NOMO-1 treated with DMSO at 0.1 percent for 48 hours (cell line): ENCODE measurements at regions not wholly inside any gene's neighbourhood (a gene's known extent, or its start where the extent isn't known, plus 50 kb on each side); places are given as distances from the start of the nearest gene placed in this dataset.
"Not testable (repeated sequence)": the region's sequence is repeated elsewhere in the genome, so short reads cannot be mapped to it uniquely, and the experiment has no call there.

Experiments
- DNase-seq: peaks from one replicate; lab custom pipeline; 2025; ENCODE audit not compliant: unreplicated experiment; lab: John Stamatoyannopoulos, UW

DNA sequence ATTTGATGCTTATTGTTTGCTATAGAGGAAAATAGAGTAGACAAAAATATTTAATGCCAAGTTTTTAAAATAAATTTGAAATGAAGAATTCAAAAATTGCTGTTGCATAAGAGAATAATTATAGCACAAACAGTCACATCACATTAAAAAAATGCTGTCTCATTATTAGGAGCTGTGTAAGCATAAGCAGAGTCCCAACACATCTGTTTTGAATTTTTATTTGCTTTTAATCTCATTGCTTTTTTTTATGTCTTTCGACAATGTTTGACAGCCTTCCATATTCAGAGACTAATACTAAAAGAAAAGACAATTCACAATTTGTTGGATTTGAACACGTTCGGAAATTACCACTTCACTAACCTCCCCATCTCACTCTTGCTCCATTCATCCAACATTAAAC is 143.5 kb downstream of the TFPI2 start:
- DNase-seq, result no peak

DNA sequence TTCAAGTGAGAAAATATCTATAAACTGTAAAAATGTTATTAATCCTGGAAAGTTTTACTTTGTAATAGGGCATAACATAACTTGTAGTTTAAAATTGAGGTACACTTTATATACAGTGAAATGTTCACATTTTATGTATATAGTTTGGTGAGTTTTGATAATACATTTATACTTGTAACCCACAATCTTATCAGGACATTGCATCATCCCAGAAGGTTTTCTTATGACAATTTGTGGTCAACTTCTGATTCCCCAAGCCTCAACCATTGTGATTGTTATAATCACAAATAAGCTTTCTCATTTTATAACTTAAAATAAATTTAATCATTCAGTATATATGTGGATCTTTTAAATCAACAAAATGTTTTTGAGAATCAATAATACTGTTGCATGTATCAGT is 151.1 kb downstream of the TFPI2 start:
- no peak for DNase-seq

DNA sequence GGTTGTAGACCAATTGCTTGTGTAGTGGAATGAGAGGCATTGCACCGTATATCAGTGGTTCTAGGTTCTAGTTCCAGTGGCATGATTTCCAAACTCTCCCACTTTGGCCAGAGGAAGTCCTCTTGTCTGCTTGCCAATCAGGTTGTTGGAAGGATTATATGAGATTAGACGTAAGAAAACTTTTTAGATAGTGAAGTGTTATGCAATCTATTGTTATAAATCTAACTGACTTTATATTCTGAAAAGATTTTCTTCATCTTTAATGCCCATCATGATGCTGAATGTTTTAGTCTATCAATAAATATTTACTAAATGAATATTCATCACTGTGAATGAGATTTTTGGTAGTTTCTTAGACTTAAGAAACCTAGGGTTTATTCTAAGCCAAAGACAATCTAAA is 152.6 kb downstream of the TFPI2 start:
- no peak for DNase-seq

DNA sequence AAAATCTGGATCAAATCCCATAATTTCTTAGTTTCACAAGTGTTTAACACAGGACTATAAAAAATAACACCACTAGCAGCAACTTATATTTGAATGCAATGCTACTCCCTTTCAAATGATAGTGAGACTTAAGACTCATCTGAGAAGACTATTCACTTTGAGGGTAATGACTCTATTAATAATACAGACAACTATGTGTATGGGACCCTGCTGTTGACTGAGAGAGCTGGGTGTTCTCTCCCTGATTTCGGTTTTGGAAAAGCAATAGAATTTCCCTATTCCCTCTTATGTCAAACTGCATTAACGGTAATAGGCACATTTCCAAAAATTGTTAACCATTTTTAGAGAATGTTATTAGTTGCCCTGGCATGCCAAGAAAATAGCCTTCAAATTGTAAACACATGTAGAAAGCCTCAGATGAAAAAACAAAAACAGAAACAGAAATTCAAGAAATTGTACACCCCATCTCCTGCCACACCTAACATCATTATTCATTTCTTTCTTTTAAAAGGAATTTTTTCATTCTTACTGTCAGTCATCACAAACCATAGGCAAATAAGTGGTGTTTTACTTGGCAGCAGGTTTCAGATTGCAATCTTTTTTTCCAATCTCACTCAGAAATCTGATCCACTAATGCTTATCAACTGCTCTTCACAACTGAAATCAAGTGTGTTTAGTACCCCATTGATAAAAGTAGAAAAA is 153.7 kb downstream of the TFPI2 start:
- DNase-seq, result no peak

DNA sequence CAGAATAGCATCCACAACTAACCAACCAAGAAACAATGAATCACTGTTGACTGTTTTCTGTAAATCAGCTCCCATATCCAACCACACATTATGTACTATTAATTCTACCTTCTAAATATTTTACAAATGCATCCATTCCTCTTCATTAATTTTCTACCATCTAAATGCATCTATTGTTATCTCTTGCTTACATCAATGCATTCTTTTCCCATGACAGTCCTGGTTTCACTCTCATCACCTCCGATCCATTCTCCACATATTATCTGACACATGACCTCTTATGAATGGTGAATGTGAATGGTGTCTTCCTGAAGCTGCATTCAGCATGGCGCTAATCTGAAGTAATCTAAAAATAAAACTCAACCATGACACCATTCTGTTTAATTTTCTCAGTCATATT is 153.8 kb upstream of the CALCR start:
- DNase-seq, result no peak

DNA sequence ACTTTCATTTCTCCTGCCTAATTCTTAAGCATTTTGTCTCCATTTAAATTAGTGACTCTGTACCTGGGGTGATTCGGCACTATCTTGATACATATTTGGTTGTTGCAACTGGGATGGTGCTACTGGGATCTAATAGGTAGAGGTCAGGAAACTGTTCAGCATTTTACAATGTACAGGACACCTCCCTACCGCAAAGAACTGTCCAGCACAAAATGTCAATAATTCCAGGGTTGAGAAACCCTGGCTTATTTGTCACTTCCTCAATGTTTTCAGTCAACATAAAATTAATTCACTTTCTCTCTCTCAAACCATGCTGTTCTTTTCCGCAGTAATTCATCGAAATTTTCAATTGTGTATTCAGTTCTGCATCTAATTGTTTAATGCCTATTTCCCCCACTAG is 151.4 kb upstream of the CALCR start:
- DNase-seq, result peak; percentile 23

DNA sequence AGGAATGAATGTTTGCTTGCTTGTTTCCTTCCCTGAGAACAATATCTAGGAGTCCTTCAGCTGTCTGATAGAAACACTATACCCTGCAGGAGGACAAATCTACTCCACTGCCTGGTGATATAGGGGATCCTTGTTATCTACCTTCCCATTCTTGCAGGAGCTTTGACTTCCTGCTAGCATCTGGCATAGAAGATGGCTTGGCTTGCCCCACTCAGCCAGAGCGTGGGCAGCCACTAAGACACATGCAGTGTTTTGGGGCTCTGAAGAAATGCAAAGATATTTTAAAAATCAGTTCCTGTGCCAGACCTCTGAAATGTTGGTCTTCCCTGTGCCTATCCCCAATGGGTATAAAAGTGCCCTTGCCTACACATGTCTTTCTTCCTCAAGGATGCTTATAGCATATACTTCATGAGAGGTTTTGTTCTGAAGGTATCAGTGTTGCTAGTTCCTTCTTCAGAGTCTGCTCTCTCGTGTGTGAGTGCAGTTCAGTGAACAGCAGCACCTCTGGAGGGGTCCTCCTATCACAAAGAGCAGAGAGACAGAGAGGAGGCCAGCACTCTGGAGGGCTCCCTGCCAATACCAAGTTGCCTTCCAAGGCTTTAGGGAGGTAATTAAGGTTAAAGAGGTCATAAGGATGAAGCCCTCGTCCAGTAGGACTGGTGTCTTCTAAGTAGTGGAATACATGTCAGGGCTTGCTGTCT is 149.1 kb upstream of the CALCR start:
- no peak for DNase-seq

DNA sequence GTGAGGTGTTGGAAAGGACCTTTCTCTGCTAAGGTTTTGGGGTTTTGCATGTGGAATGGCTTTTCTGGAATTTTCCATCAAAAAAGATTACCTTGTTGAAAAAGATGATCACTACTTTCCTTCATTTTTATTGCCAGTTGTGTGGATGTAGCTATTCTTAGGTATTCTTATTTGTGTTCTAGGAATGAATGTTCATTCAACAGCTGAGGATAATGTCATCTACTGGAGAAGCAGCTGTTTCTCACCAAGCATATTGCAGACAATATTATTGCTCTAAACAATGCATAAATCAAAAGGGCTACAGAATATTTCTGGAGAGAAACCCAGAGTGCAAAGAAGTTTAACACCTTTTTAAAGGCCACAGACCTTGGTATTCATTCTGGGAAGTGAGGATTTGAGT is 145.6 kb upstream of the CALCR start:
- DNase-seq, result no peak

DNA sequence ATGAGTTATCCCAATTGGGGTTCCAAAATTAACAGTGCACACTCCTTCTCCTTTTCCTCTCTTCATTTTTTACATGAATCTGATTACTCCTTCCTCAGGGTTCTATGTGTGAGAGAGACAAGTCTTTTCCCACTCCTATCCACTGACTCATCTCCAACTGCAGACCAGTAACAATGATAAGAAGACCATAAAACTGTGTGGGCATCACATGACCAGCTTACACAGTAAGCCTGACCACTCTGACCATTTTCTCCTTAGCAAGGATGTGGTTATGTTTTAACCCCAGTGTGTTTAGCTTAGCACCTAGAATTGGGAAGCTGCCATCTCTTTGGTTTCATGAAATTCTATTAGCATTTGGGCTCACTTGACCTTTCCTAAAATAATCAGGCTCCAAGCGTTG is 145.0 kb upstream of the CALCR start:
- DNase-seq, result no peak

DNA sequence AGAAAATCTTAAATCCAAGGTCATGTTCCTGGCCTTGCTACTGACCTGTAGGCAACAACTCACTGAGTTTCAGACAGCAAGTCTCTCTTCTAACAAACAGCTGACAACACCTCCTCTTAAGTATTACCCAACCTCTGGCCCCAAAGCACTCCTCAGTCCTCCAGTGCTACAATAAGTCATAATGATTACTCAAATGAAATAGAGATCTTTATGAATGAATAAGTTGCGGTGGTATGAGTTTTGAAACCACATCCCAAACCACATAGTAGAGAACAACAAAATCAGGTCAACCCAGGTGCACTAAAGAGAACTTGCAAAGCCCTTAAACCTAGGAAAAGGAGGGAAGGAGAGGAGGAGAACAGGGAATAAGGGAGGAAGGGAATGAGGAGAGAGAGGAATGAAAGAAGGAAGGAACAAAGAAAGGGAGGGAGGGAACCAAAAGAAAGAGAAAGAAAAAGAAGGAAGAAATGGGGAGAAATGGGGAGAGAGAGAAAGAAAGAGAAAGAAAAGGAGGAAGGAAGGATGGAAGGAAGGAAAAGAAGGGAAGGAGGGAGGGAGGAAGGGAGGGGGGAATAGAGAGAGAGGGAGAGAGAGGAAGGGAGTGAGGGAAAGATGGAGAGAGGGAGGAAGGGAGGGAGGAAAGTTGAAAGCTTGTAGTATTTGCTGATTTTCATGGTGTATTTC is 142.8 kb upstream of the CALCR start:
- DNase-seq, result no peak

DNA sequence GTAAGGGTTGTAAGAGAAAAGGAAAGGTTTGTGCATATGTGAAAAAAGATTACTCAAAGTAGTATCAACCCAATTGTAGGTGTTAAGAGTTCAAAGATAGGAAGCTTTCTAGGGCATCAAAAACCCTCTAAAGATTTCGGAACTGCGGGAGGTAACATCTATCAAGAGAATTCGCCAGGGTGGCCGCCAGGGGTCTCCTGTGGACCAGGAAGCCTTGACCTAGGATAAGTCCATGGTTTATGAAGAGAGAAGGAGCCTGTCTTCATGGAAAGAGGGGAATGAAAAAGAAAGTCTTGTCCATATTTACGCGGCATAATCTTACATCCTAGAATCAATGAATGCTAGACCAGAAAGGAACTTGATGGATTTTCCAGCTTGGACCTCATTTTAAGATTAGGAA is 140.7 kb upstream of the CALCR start:
- DNase-seq, result peak; percentile 76

DNA sequence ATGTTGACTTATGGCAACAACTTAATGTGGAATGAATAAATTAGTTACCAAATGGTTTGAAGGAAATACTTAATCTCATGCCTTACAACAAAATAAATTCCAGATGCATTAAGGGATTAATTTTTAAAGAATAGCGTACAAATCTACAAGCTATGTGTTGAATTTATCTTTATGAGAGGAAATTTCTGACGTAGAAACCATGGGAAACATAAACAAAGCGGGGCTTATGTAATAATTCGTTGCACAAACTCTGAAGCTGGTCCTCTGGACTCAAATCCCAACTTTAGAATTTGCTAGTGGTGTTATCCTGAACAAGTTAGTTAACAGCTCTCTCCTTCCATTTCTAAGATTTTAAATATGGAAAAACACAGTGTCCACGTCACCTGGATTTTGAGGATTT is 137.4 kb upstream of the CALCR start:
- DNase-seq, result no peak

DNA sequence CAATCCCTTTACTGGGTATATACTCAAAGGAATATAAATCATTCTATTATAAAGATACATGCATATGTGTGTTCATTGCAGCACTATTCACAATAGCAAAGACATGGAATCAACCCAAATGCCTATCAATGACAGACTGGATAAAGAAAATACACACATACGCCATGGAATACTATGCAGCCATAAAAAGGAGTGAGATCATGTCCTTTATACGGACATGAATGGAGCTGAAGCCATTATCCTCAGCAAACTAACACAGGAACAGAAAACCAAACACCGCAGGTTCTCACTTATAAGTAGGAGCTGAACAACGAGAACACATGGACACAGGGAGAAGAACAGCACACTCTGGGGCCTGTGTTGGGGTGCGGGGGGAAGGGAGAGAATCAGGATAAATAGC is 133.7 kb upstream of the CALCR start:
- DNase-seq, result not testable (repeated sequence)

DNA sequence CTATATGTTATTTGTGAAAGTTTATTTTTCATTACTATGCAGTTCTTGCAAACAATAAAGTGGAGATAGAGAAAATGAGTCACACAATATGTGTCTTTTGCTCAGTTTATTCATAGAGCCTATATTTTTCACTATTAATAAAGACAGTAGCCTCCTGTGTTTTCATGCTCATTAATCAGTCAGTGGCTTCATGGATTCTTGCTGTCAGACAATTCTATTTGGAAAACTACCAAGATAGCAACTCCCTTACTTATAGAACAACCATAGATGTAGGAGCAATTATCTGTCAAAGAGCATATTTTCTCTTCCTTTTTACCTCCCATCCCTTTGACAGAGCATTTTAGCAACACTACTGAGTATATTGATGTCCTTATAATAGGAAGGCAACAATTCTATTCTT is 132.7 kb upstream of the CALCR start:
- DNase-seq, result no peak

DNA sequence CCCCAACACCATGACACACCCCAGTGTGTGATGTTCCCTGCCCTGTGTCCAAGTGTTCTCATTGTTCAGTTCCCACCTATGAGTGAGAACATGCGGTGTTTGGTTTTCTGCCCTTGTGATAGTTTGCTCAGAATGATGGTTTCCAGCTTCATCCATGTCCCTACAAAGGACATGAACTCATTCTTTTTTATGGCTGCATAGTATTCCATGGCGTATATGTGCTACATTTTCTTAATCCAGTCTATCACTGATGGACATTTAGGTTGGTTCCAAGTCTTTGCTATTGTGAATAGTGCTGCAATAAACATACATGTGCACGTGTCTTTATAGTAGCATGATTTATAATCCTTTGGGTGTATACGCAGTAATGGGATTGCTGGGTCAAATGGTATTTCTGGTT is 131.6 kb upstream of the CALCR start:
- not testable (repeated sequence) for DNase-seq

DNA sequence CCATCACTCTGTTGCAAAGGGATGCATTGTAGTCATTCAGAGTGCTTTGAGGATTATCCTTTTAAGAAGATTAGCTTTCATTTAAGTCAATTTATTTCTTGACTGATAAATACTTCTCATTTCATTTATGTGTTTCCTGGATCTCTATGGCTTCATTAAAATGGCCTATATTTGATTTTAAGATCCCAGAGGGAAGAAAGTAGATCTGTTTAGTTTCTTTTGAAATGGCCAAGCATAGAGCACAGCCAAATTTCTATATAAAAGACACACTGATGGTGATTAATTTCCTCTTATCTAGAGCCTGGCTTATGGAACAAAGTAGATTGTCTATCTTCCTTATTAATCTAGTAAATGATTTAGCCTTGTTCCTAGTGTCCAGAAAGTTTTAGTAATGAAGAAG is 129.7 kb upstream of the CALCR start:
- DNase-seq, result no peak

DNA sequence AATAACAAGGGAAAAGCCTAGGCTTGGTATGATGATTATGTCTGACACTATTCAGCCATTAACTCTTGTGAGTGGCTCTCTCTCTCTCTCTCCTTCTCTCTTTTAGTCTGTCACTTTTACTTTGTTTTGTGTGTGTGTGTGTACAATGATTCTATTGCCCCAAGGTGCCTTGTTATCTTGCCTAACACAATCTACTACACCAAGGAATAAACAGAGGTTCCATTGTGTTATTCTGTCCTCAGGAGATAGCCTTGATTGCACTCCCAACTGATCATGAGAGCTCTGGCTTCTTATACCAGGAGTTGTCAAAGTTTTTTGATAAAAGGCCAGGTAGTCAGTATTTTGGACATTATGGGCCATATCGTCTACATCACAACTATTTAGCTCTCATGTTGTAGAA is 123.4 kb upstream of the CALCR start:
- DNase-seq, result no peak

DNA sequence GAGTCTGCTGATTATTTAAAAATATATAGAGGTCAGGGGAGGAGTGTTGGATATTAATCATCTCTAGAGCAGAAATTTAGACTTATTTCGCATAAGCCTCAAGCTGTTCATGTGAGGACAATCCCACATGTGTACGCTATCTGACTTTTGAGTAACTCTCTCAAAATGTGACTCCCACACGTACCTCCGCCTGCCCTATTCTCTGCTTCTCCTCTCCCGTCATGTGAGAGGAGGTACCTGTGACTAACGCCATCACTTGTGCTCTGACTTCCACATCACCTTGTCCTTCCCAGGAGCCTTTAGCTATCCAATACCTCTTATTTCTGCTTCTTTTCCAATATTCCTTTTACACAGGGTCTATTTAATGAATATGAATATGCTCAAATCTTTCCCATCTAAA is 119.3 kb upstream of the CALCR start:
- DNase-seq, result no peak

DNA sequence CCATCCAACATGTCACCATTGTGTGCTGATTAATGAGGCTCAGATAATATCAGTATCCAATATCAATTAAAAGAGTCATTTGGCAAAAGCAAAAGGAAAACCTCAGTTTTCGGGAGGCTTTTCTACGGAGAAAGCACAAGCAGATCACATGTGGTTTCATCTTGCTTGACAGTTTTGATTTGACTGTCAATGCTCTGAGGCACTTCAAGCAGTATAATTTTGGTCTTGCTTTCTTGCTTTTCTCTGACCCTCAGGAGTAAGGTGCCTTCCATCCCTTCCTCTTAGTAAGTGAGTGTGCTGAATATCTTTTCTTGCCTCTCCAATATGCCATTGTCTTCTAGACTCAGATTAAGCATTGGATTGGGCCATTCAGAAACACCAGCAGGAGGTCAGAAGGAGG is 115.5 kb upstream of the CALCR start:
- no peak for DNase-seq

DNA sequence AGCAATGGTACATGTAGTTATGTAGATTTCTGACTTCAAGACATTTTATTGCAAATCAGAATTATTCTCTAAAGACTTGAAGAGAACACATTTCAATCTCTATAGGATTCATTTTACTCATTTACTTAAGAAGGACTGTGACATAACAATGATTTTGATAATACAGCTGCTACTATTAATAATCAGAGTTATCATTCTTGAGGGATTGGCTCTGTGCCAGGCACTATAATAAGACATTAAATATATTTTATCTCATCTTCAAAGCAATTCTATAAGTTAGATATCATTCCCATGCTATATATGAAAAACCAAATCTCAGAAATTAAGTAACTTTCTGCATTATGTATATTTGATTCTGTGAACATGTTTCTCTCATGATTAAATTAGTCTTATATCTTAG is 103.7 kb upstream of the CALCR start:
- no peak for DNase-seq

DNA sequence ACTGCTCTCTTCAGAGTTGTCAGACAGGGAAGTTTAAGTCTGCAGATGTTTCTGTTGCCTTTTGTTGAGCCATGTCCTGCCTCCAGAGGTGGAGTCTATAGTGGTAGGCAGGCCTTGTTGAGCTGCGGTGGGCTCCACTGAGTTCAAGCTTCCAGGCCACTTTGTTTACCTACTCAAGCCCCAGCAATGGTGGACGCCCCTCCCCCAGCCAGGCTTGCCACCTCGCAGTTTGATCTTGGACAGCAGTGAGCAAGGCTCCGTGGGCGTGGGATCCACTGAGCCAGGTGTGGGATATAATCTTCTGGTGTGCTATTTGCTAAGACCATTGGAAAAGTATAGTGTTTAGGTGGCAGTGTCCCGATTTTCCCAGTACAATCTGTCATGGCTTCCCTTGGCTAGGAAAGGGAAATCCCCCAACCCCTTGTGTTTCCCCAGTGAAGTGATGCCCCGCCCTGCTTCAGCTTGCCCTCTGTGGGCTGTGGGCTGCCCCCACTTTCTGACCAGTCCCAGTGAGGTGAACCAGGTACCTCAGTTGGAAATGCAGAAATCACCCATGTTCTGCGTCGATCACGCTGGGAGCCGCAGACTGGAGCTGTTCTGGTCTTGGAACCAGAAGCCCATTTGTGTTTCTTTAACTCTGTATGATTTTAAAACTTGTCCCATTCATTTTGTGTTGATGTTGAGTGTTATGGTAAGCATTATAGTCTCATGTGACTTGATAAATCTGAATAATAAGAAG is 89.2 kb upstream of the CALCR start:
- no peak for DNase-seq

DNA sequence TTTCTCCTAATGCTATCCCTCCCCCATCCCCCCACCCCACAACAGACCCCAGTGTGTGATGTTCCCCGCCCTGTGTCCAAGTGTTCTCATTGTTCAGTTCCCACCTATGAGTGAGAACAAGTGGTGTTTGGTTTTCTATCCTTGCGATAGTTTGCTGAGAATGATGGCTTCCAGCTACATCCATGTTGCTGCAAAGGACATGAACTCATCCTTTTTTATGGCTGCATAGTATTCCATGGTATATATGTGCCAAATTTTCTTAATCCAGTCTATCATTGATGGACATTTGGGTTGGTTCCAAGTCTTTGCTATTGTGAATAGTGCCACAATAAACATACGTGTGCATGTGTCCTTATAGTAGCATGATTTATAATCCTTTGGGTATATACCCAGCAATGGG is 83.6 kb upstream of the CALCR start:
- not testable (repeated sequence) for DNase-seq
